ENCODE measurements at regions not wholly inside any gene's neighbourhood (a gene's known extent, or its start where the extent isn't known, plus 50 kb on each side); places are given as distances from the start of the nearest gene placed in this dataset.

- TF ChIP-seq, protein P1, sequence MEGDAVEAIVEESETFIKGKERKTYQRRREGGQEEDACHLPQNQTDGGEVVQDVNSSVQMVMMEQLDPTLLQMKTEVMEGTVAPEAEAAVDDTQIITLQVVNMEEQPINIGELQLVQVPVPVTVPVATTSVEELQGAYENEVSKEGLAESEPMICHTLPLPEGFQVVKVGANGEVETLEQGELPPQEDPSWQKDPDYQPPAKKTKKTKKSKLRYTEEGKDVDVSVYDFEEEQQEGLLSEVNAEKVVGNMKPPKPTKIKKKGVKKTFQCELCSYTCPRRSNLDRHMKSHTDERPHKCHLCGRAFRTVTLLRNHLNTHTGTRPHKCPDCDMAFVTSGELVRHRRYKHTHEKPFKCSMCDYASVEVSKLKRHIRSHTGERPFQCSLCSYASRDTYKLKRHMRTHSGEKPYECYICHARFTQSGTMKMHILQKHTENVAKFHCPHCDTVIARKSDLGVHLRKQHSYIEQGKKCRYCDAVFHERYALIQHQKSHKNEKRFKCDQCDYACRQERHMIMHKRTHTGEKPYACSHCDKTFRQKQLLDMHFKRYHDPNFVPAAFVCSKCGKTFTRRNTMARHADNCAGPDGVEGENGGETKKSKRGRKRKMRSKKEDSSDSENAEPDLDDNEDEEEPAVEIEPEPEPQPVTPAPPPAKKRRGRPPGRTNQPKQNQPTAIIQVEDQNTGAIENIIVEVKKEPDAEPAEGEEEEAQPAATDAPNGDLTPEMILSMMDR (IDR thresholded peaks at IDR 0.05): no peak
- TF ChIP-seq, protein P2, sequence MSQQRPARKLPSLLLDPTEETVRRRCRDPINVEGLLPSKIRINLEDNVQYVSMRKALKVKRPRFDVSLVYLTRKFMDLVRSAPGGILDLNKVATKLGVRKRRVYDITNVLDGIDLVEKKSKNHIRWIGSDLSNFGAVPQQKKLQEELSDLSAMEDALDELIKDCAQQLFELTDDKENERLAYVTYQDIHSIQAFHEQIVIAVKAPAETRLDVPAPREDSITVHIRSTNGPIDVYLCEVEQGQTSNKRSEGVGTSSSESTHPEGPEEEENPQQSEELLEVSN (IDR thresholded peaks at IDR 0.05; ENCODE audit: borderline replicate concordance, low read depth): no peak
- no peak for TF ChIP-seq RFX5 (IDR thresholded peaks at IDR 0.05)
- no peak for TF ChIP-seq EP300 (IDR thresholded peaks at IDR 0.05)
- no peak for TF ChIP-seq POLR2A (IDR thresholded peaks at IDR 0.05; ENCODE audit: low read length)
- TF ChIP-seq, protein P3, sequence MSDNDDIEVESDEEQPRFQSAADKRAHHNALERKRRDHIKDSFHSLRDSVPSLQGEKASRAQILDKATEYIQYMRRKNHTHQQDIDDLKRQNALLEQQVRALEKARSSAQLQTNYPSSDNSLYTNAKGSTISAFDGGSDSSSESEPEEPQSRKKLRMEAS (IDR thresholded peaks at IDR 0.05): no peak
These were observed 144.6 kb downstream of the DNAJB6 start for GRCh38 chr7:157481389-157481788.
